Activated naive CD4-positive, alpha-beta T cell treated with anti-CD3 and anti-CD28 coated beads, Interleukin-2, amount 50 U/mL, for 16 hours (primary cell): ENCODE measurements at regions not wholly inside any gene's neighbourhood (a gene's known extent, or its start where the extent isn't known, plus 50 kb on each side); places are given as distances from the start of the nearest gene placed in this dataset.

Source experiments
- DNase-seq: peaks from one replicate; pipeline ENCODE4 v3.0.0-alpha.2; 2020

DNA sequence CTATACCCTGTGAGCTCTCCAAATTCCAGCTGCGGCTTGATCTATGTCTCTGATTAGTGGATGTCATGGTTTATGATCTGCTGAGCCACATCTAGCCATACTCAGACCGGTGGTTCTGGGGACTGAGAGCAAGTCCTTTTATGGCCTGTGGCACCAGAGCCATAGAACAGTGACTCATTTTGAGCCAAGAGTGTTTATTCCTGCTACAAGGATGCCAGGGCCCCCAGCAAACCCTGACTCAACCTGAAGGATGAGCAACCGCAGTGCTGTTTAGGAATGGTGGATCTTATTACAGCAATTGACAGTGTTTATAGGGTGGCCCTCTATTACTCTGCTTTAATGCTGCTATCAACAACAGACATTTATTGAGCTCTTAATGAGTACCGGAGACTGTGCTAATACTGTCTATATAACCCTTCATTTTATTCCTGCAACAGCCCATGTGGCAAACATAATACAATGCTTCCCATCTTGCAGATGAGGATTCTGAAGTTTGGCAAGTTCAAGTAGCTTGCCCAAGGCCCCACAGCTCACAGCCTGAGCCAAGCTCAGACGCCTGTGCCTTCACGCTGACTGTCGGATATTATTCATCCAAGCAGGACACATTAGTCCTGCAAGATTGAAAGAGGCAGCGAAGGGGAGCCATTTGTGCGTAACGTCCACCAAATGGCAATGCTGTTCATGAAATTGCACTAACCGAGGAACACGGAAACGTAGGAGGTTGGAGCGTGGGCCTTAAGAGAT, 273.6 kb upstream of the PWP1 start:
- DNase-seq, result no peak

DNA sequence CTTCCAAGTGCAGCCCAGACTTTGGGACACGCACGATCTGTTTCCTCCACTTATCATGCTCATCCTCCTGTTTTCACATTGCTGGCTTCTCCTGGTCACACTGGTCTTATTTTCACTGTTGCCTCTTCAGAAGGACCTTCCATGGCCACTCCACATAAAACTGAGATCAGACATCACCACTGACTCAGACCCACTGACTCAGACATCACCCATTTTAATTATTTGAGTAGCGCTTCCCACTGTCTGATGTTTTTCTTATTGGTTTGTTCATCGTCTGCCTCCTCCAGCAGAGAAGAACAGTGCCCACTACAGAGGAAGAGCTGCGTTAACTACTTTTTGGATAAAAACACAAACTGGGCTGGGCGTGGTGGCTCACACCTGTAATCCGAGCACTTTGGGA, 270.5 kb upstream of the PWP1 start:
- no peak for DNase-seq

DNA sequence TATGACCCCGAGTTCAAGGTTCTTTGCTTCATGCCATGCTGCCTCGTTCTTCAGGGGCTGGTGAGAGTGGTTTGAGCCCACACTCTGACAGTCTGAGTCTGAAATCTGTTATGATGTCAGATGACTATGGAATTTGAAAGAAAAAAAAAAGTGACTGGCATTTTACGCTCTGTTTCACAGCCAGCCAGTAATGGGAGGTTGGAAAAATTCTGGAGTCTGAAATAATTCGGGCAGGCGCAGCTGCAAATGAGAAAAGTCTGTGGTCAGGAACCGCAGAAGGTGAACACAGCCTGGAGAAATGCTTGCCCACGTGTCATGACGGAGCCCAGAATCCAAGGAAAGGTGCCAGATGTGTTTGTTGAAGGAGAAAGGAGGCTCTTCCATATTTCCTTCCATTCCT, 269.8 kb upstream of the PWP1 start:
- DNase-seq, result no peak

DNA sequence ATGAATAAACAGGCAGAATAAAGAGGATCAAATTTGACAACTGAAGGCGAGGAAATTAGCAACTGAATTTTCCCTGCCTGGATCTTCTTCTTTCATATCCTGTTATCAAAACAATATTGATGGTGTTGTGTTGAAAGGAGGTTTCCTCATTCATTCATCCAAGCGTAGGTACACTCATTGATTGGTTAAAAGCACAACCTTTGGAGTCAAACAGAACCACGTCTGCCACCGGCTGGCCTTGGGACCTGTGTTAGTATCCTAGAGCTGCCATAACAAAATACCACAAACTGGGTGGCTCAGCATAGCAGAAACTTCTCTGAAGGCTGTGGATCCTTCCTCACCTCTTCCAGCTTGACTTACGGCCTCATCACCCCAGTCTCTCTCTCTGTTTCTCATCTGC, 268.6 kb upstream of the PWP1 start:
- DNase-seq, result no peak

DNA sequence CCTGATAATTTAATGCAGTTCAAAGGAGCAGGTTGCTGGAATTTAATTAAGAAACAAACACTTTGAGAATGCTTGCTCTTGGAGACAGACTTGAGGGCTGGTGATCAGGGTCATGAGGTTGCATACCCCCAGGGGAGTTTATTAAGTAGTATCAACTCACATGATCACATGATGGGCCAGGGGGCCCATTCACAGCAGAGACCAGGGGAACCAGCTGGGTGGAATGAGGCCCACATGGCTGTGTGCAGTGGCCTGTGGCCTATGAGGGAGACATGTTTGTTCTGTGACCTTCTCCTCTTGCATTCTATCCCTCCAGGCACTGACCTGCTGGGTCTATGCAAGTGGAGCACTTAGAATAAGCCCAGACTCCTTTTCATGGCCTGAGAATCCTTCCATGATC, 266.6 kb upstream of the PWP1 start:
- no peak for DNase-seq

DNA sequence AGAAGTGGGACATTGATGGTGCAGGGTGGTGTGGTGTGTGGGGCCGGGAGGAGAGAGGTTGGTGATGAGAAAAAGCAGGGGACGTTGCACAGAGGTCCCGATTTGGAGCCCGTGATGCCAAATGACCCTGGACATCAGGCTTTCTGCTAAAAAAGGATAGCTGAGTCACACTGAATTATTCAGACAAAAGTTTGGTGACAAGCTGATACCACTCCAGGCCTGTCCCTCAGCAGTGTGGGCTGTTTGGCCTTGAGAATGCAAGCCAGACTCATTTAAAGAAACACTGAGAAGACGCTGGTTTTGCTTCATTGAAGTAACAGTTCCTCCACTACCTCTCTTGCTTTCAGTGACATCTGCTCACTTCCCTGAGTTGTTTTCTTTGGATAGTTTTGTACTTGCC, 262.1 kb upstream of the PWP1 start:
- DNase-seq, result no peak

DNA sequence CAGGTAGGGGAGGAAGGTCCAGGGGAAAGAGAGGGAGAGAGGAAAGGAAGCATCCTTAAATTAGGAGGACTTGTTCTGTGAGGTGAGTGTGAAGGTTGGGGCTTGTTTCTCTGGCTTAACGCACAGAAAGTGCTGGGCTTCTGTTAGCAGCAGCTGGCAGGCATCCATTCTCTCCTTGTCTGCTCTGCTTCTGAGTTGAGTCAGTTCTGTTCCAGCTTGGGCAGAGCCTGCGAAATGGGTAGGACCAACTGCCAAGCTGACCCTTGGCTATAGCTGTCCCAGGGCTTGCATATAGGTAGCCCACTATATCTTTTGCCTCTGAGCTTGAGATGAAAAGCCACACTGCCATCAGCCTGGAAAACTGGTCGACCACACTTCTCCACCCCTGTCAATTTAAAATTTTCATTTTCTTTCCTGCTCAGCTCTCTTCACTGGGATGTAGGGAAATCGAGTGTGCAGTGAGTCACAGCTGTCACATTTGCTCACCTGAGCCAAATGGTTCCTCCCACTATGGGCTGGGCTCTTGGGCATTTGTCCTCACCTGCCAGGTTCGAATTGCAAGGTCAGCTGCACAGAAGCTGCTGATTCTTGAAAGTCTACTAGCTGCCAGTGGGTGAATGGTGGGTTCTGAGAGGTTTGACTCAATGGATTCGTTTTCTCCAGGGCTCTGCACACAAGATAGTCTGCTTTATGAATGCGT, 256.4 kb upstream of the PWP1 start:
- DNase-seq, result no peak

DNA sequence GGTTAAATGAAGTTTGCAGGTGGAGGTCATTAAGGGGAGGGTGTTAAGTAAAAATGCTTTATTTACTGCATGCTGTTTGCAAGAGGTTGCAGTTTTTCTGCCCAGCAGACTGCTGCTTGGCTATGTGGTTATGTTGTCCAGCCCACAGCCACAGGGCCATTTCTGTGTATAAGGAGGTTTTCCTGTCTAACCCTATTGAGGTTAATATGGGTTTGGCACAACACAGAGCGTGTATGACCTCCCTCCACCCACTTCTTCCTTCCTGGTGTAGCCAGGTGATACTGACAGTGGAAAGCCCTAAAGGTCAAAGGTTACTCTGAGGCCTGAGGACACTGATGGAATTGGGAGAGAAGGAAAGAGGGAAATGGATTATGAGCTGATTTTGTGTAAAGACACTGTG, 253.7 kb upstream of the PWP1 start:
- DNase-seq, result no peak

DNA sequence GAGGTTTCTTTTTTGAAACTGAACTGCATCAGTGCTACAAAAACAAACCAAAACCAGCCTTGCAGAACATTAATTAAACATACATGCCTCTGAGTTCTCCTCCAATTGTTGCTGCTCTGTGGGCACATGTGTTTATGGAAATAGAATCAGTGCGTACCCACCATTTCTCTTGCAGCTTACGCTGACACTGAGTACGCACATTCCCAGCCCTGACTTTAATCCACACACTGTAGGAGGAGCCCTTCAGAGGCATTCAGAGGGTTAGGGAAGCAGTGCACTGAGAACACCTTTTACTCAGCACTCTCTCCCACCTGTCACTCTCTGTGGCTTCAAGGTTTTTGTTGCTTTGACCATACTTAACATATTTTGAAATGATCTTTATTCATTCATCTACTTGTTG, 250.5 kb upstream of the PWP1 start:
- no peak for DNase-seq

DNA sequence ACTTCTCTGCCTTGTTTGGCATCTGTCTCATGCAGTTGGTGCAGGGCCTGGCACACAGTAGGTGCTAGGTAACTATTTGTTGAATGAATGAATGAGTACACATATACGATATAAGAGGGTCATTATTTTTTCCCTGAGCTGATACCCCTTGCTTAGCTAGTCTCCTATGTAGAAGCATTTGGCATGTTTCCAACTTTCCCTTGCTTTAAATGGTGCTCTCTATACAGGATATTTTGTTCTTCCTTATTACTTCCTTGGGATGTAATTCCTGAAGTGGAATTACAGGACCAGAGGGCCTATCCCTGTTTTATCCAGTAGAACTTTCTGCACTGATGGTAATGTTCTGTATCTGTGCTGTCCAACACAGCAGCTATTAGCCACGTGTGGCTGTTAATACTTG, 250.1 kb upstream of the PWP1 start:
- no peak for DNase-seq

DNA sequence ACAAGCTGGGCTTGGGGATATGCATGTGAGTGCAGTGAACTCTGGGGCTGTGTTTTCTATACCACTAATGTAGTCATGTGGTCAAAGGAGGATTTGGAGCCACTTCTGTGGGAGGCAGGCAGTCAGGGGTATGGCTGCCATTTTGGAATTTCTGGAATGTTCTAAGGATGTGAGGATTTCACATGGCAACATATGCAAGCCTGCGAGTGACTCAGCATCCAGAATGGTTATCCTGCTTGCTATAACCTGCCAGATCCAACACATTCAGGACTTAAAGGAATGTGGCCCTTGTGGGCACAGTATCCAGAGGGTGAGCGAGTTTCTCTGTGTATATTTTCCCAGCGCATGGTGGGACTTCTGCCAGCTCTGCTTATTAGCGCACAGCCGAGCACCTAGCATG, 249.2 kb upstream of the PWP1 start:
- no peak for DNase-seq

DNA sequence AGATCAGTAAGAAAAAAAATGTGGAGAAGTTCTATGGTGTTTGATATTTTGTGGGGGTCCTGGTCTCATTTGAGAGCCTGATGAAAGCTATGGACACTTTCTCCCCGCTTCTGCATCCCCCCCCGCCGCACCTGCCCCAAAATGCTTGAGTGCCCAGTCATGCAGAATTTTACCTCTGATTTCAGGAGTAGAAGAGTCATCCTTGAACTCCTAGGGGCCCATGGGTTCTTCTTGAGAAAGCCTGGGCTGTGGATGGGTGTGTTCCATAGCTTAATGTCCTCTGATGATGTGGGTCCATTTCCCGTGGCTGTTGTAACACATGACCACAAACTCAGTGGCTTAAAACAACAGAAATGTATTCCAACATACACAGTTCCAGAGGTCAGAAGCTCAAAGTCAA, 248.8 kb upstream of the PWP1 start:
- no peak for DNase-seq

DNA sequence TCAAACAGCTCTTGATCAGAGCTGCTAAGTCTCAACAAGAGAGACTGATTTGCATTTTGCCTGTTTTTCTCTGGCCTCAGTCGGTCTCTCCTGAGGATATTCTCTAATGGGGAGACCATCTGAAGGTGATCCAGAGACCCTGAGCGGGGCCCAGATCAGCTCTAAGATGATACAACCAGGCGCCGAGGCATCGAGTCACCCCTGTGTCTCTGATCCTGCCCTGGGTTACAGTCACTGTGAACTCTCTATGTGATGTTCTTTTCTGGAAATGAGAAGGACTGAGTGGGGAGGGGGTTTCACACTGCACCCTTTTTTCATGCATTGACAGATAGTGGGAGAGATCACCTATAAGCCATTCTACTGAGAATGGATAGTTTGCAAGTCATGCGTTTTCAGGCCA, 247.6 kb upstream of the PWP1 start:
- no peak for DNase-seq

DNA sequence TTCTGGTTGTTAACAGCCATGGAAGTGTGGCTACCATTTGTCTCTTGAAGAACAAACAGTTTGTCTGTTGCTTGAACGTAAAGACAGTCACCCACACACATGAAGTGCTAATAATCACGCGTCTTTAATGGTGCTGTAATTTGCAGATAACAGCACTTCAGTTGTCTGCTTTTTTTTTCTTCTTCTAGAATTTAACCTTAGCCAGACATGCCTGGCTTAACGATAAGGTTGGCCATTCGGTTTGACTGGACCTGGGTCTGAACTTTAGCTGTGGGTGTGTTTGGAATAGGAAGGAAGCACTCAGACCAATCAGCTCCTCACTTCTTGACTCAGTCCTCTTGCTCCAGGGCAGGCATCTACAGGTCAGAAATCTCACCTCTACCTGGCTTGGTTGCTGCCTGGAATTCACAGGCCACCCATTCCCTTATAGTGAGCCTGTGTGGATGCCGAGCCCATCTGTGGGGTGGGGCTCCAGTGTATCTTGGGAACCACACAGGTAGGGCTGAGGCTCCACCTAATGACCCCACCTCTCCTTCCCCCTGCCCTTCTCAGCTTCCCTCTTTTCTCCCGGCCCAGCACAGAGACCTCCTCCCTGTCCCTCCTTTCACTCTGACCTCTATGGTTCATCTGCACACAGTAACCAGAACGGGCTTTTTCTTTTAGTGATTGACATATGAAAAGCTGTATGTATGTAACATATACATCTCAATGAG, 246.4 kb upstream of the PWP1 start:
- DNase-seq, result no peak

DNA sequence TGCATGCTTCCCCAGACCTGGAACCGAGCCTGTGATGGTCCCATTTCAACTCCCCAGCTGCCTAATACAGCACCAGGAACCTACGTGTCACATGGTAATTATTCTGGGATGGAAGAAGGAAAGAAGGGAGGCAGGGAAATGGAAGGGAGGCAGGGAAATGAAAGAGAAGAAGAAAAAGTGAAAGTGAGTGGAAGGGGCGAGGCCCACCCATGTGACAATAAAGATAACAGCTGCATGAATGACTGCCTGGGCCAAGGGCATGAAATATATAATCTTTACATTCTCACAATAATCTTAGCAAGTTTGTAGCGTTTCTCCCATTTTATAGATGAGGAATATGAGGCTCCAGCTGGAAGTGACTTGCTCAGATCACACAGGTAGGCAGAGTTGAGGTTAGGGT, 245.0 kb upstream of the PWP1 start:
- no peak for DNase-seq

DNA sequence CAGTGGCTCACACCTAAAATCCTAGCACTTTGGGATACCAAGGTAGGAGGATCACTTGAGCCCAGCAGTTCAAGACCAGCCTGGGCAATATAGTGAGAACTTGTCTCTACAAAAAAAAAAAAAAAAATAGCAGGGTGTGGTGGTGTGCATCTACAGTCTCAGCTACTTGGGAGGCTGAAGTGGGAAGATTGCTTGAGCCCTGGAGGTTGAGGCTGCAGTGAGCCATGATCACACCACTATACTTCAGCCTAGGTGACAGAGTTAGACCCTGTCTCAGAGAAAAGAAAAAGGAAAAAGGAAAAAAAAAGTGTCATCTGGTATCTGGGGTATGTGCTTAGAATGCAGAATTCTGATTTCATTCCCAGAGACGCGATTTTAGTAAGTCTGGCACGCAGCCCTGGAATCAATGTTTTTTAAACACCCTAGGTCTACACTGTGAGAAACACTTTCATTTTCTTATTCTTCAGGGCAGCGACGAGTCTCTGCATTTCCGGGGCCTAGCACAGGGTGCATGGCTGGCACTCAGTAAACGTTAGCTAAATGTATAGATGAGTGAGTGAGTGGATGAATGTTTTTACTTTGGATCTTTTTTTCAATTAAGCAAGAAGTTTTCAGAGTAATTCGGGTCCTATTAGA, 243.8 kb upstream of the PWP1 start:
- DNase-seq, result no peak

DNA sequence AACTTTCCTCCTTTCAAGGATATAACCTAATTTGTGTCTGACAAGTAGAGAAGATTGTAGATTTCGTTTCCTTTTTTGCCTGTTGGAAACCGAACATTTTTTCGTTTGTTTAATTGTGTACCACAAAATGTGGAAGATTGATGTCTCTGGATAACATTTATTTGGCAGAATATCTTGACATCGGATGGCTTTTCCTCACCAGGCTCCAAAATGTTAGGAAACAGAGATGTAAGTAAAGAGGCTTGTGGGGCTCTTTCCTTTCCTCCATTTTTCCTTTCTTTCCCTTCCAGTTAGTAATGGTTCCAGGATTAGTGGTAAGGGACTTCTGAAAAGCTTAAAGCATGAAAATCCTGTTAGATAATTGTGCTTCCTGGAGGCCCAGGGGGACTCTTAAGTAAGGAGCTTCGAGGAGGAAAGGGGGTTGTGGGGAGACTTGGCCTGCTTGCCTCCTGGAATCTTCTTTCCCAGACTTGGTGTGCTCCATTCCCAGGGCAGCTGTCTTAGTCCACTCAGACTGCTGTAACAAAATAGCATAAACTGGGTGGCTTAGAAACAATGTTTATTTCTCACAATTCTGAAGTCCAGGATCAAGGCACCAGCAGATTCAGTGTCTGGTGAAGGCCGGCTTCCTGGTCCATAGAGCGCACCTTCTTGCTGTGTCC, 243.1 kb upstream of the PWP1 start:
- no peak for DNase-seq

DNA sequence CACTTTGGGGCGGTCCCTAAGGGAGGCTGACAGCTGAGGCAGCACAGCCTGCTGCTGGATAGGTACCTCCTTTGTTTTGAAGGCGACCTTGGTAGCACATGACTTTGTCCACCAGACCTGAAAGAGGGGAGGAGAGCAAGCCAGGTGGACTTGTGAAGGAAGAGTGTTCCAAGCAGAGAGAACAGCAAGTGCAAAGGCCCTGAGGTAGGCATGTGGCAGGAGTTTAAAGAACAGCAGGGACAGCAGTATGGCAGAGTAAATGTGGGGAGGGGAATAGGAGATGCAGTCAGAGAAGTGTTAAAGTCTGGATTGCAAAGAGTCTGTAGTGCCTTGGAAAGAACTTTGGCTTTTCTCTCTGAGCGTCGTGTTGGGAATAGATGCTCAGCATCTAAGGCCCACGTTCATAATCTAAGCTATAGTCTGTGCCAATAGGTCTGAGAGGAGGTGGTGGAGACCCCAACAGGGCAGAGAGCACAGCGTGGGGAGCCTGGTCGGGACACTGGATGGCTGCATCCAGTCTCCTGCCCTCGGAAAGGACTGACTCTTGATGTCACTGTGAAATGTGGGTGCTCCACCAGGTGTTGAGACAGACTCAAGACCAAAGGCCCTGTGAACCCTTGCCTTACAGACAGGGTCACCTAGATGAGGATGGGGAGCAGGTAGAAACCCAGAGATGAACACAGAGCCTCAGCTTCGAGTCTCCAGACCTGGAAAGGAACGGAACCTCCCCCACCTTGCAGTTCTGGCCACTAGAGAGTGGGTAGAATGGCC, 242.1 kb upstream of the PWP1 start:
- no peak for DNase-seq

DNA sequence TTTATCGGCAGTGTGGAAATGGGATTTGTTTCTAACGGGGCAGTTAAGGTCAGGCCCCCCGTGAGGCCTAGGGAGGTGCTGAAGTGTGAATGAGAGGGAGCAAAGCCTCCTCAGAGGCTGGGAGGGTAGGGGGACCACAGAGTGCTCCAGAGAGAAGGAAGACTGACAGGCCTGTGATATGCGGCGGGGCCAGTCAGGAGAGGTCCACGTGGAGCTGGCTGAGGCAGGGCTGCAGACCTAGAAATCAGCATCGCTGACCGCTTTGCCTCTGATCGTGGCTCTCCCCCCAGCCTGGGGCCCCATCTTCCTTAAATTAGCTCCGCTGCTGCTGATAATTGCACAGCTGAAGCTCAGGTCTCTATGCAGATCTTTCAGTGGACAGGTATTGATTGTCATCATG, 240.8 kb upstream of the PWP1 start:
- no peak for DNase-seq

DNA sequence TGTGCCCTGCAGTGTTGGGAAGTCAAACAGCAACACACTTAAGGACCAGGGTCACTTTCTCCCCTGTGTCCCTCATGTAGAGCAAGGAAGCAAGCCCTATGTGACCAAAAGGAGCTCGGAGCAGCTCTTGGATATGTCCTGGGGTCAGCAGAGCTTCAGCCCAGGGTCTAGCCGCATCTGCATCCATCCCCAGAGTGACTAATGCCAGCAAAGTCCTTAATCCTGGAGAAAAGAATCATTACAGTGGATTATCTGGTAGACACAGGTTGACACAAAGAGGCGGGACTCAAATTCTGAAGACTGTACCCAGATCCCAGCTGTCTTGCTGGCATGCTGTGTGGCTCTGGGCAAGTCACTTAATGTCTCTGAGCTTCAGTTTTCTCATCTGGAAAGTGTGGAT, 239.1 kb upstream of the PWP1 start:
- DNase-seq, result no peak

DNA sequence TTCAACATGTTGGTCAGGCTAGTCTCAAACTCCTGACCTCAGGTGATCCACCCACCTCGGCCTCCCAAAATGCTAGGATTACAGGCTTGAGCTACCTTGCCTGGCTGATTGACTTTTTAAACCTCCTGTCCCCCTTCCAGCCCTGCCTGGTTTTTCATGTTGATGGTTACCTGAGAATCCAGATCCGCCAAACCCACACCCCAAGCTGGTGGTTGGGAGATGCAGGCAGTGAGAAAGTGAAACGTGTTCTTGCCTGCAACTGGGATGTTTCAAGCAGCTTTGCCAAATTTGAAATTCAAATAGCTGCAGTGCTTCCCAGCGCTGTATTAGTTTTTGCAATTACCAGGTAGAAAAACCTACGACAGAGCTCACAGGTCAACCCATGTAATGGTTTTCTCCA, 238.3 kb upstream of the PWP1 start:
- DNase-seq, result no peak

DNA sequence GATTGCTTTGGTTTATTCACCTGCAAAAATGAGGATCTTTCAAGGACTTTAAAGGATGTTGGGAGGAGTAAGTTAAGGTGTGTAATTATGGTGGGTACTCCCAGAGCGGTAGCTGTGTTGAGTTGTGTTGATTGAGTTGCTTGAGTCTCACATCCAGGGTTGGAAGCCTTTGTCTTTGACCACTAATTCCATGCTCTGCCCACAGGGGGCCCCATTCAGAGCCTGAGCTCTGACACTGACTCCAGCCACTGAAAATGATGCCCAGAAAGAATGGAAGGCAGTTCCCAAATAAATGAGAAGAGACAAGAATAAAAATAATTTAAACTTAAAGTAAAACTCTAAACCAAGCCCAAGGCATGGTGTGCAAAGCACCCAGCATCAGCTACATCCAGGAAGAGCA, 237.4 kb upstream of the PWP1 start:
- DNase-seq, result no peak

DNA sequence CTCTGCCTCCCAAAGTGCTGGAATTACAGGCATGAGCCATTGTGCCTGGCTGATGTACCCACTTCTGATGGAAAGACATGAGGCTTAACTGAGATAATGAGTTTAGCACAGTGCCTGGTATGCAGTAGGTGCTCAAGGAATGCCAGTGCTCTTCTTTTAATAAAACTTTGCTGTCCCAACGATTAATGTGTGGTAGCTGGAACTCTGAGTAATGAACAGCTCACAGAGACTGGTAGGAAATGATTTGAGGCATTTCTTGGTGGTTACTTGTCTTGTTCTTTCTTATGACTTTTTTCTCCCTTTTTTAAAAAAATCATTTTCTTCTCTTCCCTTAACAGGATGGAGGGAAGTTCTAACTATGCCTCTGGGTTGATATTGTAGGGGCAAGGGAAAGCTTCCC, 235.7 kb upstream of the PWP1 start:
- DNase-seq, result no peak
